Erythroblast (primary cell): ENCODE measurements at regions not wholly inside any gene's neighbourhood (a gene's known extent, or its start where the extent isn't known, plus 50 kb on each side); places are given as distances from the start of the nearest gene placed in this dataset.

Experiments
- GATA1 ChIP-seq: IDR thresholded peaks from 2 replicates; pipeline ENCODE4 v1.6.1; 2011; ENCODE audit warnings: low read depth, mild to moderate bottlenecking, control low read depth, low read length, moderate library complexity
- POLR2A ChIP-seq: IDR thresholded peaks from 2 replicates; pipeline ENCODE4 v1.6.1; 2011; ENCODE audit warnings: mild to moderate bottlenecking, low read length

DNA sequence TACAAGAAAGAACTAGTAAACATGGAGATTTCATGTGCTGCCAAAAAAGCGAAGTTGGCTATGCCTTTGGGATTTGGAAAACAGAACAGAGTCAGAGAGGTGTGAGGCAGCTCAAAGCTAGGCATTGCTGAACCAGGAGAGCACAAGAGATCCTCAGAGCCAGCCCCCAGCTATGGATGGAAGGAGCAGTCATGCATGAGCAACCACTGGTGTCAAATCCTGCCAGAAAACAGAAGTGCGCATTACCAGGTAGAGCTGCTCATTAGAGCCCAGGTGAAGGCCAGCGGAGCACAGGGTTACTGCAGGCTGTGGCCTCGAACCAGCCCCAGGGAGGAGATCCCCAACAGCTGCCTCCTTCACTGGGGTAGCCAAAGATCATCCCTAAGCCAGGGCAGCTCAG lies 173.2 kb upstream of the KIAA1217 start:
- TF ChIP-seq POLR2A (no peak), GATA1 (no peak)
